Esophagus squamous epithelium (tissue), 5 donors: ENCODE measurements at regions not wholly inside any gene's neighbourhood (a gene's known extent, or its start where the extent isn't known, plus 50 kb on each side); places are given as distances from the start of the nearest gene placed in this dataset.

ENCODE experiments used
- DNase-seq: peaks from one replicate; lab custom pipeline; 2025; lab: John Stamatoyannopoulos, UW
- H3K27ac ChIP-seq, 4 donors: fragments of 200-600 bp; sonication (generic); one replicate each; pipeline ENCODE4 v1.5.1; 2016 to 2019; ENCODE audit warnings: mild to moderate bottlenecking in 1 of 4
- H3K27me3 ChIP-seq, 4 donors: fragments of 200-600 bp; sonication (generic); 1 replicate in 3 of 4; 2 replicates in 1 of 4; pipeline versions ENCODE4 v1.5.1 to v1.6.0; 2017 to 2021; ENCODE audit warnings: antibody characterized with exemption in 1 of 4
- H3K36me3 ChIP-seq, 3 donors: fragments of 200-600 bp; sonication (generic); one replicate each; pipeline ENCODE4 v1.5.1; 2016 to 2019
- H3K4me1 ChIP-seq, 3 donors: fragments of 200-600 bp; sonication (generic); one replicate each; pipeline ENCODE4 v1.5.1; 2017 to 2019
- H3K4me3 ChIP-seq, 4 donors: fragments of 200-600 bp; sonication (generic); 1 replicate in 3 of 4; 2 replicates in 1 of 4; pipeline ENCODE4 v1.5.1; 2016 to 2019; ENCODE audit warnings: mild to moderate bottlenecking in 2 of 4, moderate library complexity in 1 of 4
- H3K9me3 ChIP-seq, 3 donors: fragments of 200-600 bp; sonication (generic); one replicate each; pipeline ENCODE4 v1.5.1; 2016 to 2019
- CTCF ChIP-seq, 6 experiments: fragments of 450-650 bp in 4 of 6; fragments of 200-600 bp in 2 of 6; sonication (generic) in 2 of 6; IDR thresholded peaks; one replicate each; pipeline ENCODE4 v1.5.1; 2016 to 2019; ENCODE audit warnings: antibody characterized with exemption in 6 of 6, mild to moderate bottlenecking in 4 of 6, moderate library complexity in 4 of 6
- POLR2A ChIP-seq, 4 donors: fragments of 450-650 bp; IDR thresholded peaks; one replicate each; pipeline ENCODE4 v1.6.1; 2017; ENCODE audit warnings: antibody characterized with exemption in 4 of 4, mild to moderate bottlenecking in 4 of 4, moderate library complexity in 3 of 4
- WGBS, 2 donors: methylation state at CpG; one replicate each; pipeline ENCODE4 v1.1.5; 2018; 5-methylcytosine and 5-hydroxymethylcytosine counted together
- intact Hi-C: fragments of 100-400 bp; cut with DNase I; formaldehyde crosslinking; loops from one replicate; pipeline ENCODE4 v1.15.0; 2022
- donor health status: DM: yes; HTN: yes; CAD: no.

GRCh38 chr4:101515566-101515965, 168.2 kb upstream of the PPP3CA start:
- TF ChIP-seq POLR2A (IDR thresholded peaks at IDR 0.05) (no peak), CTCF (IDR thresholded peaks at IDR 0.05) (no peak)
- Histone ChIP-seq H3K27ac (no peak overlapping the region), H3K36me3 (no peaks in the 10 kb centered on the region), H3K9me3 (no peaks in the 10 kb centered on the region), H3K4me1 (no peaks in the 10 kb centered on the region), H3K4me3 (no peak overlapping the region), H3K27me3 (no peaks in the 10 kb centered on the region)
- intact Hi-C loops: no loop called here
- no peak for DNase-seq

GRCh38 chr4:101515099-101515498, 167.8 kb upstream of the PPP3CA start:
- no peaks in the 10 kb centered on the region for H3K36me3 ChIP-seq
- no peak overlapping the region for H3K27ac ChIP-seq
- no peaks in the 10 kb centered on the region for H3K4me1 ChIP-seq
- no peaks in the 10 kb centered on the region for H3K9me3 ChIP-seq
- 74 to 90% methylated on average over 2 of the region's 2 CpGs for WGBS, 2 donors
- no peaks in the 10 kb centered on the region for H3K27me3 ChIP-seq
- DNase-seq: no peak
- intact Hi-C loops: no loop called here
- H3K4me3 ChIP-seq: no peak overlapping the region
- no peak for TF ChIP-seq POLR2A (IDR thresholded peaks at IDR 0.05)
- no peak for TF ChIP-seq CTCF (IDR thresholded peaks at IDR 0.05)

- TF ChIP-seq CTCF (IDR thresholded peaks at IDR 0.05): no peak
- TF ChIP-seq POLR2A (IDR thresholded peaks at IDR 0.05): no peak
- no peak for DNase-seq
- intact Hi-C loops: no loop called here
- Histone ChIP-seq H3K27me3 (no peaks in the 10 kb centered on the region), H3K9me3 (no peaks in the 10 kb centered on the region), H3K36me3 (no peaks in the 10 kb centered on the region), H3K4me1 (no peaks in the 10 kb centered on the region), H3K27ac (no peak overlapping the region), H3K4me3 (no peak overlapping the region)
- 76 to 79% methylated on average over 2 of the region's 2 CpGs for WGBS, 2 donors
These were observed 165.1 kb upstream of the PPP3CA start for GRCh38 chr4:101512416-101512815.

- Histone ChIP-seq H3K4me1 (no peaks in the 10 kb centered on the region), H3K4me3 (no peak overlapping the region), H3K36me3 (no peaks in the 10 kb centered on the region), H3K27ac (no peak overlapping the region), H3K27me3 (no peaks in the 10 kb centered on the region), H3K9me3 (no peaks in the 10 kb centered on the region)
- TF ChIP-seq POLR2A (IDR thresholded peaks at IDR 0.05): no peak
- no peak for TF ChIP-seq CTCF (IDR thresholded peaks at IDR 0.05)
- intact Hi-C loops: no loop called here
- no peak for DNase-seq
These were observed 154.1 kb upstream of the PPP3CA start for GRCh38 chr4:101501421-101501820.

- Histone ChIP-seq H3K4me1 (no peaks in the 10 kb centered on the region), H3K4me3 (no peak overlapping the region), H3K27ac (no peak overlapping the region), H3K27me3 (no peaks in the 10 kb centered on the region), H3K9me3 (no peaks in the 10 kb centered on the region), H3K36me3 (no peaks in the 10 kb centered on the region)
- no peak for DNase-seq
- intact Hi-C loops: no loop called here
- TF ChIP-seq CTCF (IDR thresholded peaks at IDR 0.05) (no peak), POLR2A (IDR thresholded peaks at IDR 0.05) (no peak)
These were observed 153.4 kb upstream of the PPP3CA start for GRCh38 chr4:101500742-101501141.
